Endothelial cell (in vitro differentiated cells): ENCODE measurements at regions not wholly inside any gene's neighbourhood (a gene's known extent, or its start where the extent isn't known, plus 50 kb on each side); places are given as distances from the start of the nearest gene placed in this dataset.

ENCODE experiments used
- DNase-seq: peaks from one replicate; pipeline ENCODE4 v3.0.0; 2021; ENCODE audit warnings: low spot score
- H3K27ac Mint-ChIP-seq: one replicate; pipeline ENCODE4 v1.8.0; 2021; ENCODE audit warnings: mixed read lengths, inconsistent platforms; ENCODE audit not compliant: unreplicated experiment
- H3K27me3 Mint-ChIP-seq: one replicate; pipeline ENCODE4 v1.8.0; 2021; ENCODE audit warnings: mild to moderate bottlenecking, moderate library complexity, mixed read lengths, inconsistent platforms; ENCODE audit not compliant: unreplicated experiment
- H3K36me3 Mint-ChIP-seq: one replicate; pipeline ENCODE4 v1.8.0; 2021; ENCODE audit warnings: mild to moderate bottlenecking, low read depth, mixed read lengths, inconsistent platforms; ENCODE audit not compliant: unreplicated experiment
- H3K4me1 Mint-ChIP-seq: one replicate; pipeline ENCODE4 v1.8.0; 2021; ENCODE audit warnings: mild to moderate bottlenecking, mixed read lengths, inconsistent platforms; ENCODE audit not compliant: unreplicated experiment
- H3K4me3 Mint-ChIP-seq: one replicate; pipeline ENCODE4 v1.8.0; 2021; ENCODE audit warnings: mild to moderate bottlenecking, mixed read lengths, inconsistent platforms; ENCODE audit not compliant: unreplicated experiment
- H3K9me3 Mint-ChIP-seq: one replicate; pipeline ENCODE4 v1.8.0; 2021; ENCODE audit warnings: mixed read lengths, inconsistent platforms; ENCODE audit not compliant: unreplicated experiment
- TF ChIP-seq, protein P1 (sequence below): fragments of 200-600 bp; sonication (generic); IDR thresholded peaks from one replicate; pipeline ENCODE4 v1.5.0; 2021; ENCODE audit warnings: antibody characterized with exemption; ENCODE audit not compliant: unreplicated experiment

DNA sequence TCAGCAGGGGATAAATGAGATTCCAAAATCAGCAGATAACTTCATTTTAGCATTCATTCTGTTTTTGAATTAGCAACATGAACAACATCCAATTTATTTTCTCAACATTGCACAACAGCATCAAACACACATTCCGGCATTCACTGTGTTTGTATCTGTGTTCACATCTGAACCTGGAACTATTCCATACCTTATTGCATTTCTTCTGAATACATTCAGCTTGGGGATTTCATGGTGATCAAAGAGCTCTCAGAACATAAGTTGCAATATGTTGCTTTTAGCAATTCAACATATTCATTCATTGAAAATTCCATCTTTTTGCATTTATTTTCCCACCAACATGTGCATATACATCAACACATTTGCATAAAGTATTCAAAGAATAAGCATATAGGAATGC is 1431.7 kb upstream of the PIK3C3 start:
- no peak for DNase-seq
- Mint-ChIP-seq H3K27ac (no peak overlapping the region), H3K4me3 (no peak overlapping the region), H3K36me3 (no peaks in the 10 kb centered on the region), H3K9me3 (no peaks in the 10 kb centered on the region), H3K4me1 (no peaks in the 10 kb centered on the region), H3K27me3 (no peaks in the 10 kb centered on the region)
- TF ChIP-seq, protein P1, sequence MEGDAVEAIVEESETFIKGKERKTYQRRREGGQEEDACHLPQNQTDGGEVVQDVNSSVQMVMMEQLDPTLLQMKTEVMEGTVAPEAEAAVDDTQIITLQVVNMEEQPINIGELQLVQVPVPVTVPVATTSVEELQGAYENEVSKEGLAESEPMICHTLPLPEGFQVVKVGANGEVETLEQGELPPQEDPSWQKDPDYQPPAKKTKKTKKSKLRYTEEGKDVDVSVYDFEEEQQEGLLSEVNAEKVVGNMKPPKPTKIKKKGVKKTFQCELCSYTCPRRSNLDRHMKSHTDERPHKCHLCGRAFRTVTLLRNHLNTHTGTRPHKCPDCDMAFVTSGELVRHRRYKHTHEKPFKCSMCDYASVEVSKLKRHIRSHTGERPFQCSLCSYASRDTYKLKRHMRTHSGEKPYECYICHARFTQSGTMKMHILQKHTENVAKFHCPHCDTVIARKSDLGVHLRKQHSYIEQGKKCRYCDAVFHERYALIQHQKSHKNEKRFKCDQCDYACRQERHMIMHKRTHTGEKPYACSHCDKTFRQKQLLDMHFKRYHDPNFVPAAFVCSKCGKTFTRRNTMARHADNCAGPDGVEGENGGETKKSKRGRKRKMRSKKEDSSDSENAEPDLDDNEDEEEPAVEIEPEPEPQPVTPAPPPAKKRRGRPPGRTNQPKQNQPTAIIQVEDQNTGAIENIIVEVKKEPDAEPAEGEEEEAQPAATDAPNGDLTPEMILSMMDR: no peak

DNA sequence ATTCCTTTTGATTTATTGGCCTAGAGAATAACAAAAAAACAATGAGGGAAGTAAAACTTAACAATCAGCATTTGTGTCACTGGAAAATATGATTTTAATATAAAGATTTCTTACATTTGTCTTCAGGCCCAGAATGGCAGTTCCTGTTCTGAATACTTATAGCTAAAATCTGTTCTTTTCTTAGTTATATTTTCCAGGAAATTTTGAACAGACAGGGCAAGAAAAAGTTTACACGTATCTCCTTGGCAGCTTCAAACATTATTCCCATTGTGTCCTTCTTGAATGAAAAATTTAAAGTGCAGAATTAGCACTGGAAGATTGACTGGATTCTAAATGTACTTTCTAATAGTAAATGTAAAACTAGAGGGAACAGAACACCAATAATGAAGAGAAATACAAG is 1454.0 kb upstream of the PIK3C3 start:
- no peak for DNase-seq
- H3K36me3 Mint-ChIP-seq: no peaks in the 10 kb centered on the region
- no peak overlapping the region for H3K4me3 Mint-ChIP-seq
- TF ChIP-seq, protein P1: no peak
- no peaks in the 10 kb centered on the region for H3K9me3 Mint-ChIP-seq
- H3K4me1 Mint-ChIP-seq: no peaks in the 10 kb centered on the region
- H3K27me3 Mint-ChIP-seq: no peaks in the 10 kb centered on the region
- H3K27ac Mint-ChIP-seq: no peak overlapping the region

DNA sequence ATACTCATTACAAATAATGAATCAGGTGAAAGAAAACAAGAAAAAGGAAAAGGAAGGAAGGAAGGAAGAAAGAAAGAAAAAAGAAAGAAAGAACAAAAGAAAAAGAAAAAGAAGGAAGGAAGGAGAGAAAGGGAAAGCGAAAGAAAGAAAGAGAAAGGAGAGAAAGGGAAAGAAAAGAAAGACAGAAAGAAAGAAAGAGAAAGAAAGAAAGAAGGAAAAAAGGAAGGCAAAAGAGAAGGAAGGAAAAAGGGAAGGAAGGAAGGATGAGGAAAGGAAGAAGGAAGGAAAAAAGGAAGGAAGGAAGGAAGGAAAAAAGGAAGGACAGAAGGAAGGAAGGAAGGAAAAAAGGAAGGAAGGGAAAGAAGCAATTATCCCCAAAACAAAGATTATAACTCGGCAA is 1460.4 kb upstream of the PIK3C3 start:
- Mint-ChIP-seq H3K27ac (no peak overlapping the region), H3K4me1 (no peaks in the 10 kb centered on the region), H3K27me3 (no peaks in the 10 kb centered on the region), H3K36me3 (no peaks in the 10 kb centered on the region), H3K4me3 (no peak overlapping the region), H3K9me3 (no peaks in the 10 kb centered on the region)
- TF ChIP-seq, protein P1: no peak
- DNase-seq: no peak

DNA sequence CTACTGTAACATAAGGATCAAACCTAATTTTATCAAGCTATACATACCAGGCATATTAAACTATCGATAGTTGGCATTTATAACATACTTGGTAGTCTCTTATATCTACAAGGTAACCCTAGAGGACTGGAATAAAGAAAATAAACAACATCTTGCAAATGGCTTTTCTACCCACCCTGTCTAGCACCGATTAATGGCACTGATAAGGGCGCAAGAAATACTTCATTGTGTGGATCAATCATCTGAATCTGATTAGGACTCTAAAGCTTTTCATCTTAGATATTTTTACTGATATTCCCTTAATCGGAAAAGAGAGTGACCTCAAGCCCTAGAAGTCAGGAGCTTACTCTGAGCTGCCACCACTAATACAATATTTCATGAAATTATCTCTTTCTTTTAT is 1461.7 kb upstream of the PIK3C3 start:
- Mint-ChIP-seq H3K9me3 (no peaks in the 10 kb centered on the region), H3K4me3 (no peak overlapping the region), H3K27me3 (no peaks in the 10 kb centered on the region), H3K4me1 (no peaks in the 10 kb centered on the region), H3K36me3 (no peaks in the 10 kb centered on the region), H3K27ac (no peak overlapping the region)
- TF ChIP-seq, protein P1: no peak
- DNase-seq: no peak

DNA sequence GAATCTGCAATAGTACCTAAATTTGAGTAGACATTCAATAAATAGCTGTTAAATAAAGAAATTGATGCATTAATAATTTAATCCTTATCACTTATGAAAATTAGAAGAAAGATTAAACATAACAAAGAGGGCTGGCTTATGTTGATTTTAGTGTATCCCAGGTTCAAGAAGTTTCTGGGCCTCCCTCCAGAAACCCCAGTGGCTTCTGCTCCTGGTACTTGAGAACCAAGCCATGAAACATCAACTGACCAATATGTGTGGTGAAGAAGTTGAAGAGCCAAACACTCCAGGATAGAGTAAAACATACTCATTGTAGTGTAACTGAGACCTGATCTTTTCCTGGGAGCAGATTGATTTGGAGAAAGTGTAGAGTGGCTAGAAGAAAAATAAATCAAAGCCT is 1465.7 kb upstream of the PIK3C3 start:
- no peak for DNase-seq
- no peak overlapping the region for H3K27ac Mint-ChIP-seq
- no peak overlapping the region for H3K4me3 Mint-ChIP-seq
- H3K36me3 Mint-ChIP-seq: no peaks in the 10 kb centered on the region
- TF ChIP-seq, protein P1: no peak
- no peaks in the 10 kb centered on the region for H3K4me1 Mint-ChIP-seq
- H3K27me3 Mint-ChIP-seq: no peaks in the 10 kb centered on the region
- no peaks in the 10 kb centered on the region for H3K9me3 Mint-ChIP-seq
